ENCODE measurements at regions not wholly inside any gene's neighbourhood (a gene's known extent, or its start where the extent isn't known, plus 50 kb on each side); places are given as distances from the start of the nearest gene placed in this dataset.
"Not testable (repeated sequence)": the region's sequence is repeated elsewhere in the genome, so short reads cannot be mapped to it uniquely, and the experiment has no call there.

- DNase-seq: no peak
- WGBS (ENCODE audit: insufficient coverage): 80% methylated on average over 4 of the region's 6 CpGs
- H3K27ac ChIP-seq (ENCODE audit: low read length): no peak overlapping the region
- no peaks in the 10 kb centered on the region for H3K36me3 ChIP-seq (ENCODE audit: control insufficient read depth, insufficient read depth, low read length)
- H3K4me1 ChIP-seq (ENCODE audit: control insufficient read depth, insufficient read depth, low read length): peaks cover 29% of the 10 kb centered on the region
- H3K27me3 ChIP-seq (ENCODE audit: control insufficient read depth, insufficient read depth, low read length): no peaks in the 10 kb centered on the region
- H3K9me3 ChIP-seq (replicated peaks; ENCODE audit: control insufficient read depth, low read depth, low read length): no peaks in the 10 kb centered on the region
- no peak overlapping the region for H3K4me3 ChIP-seq (ENCODE audit: low read length)
Observed at GRCh38 chr12:116372815-116373214, 95.3 kb upstream of the MED13L start.

GRCh38 chr12:116373572-116374206, 96.2 kb upstream of the MED13L start:
- no peaks in the 10 kb centered on the region for H3K36me3 ChIP-seq (ENCODE audit: control insufficient read depth, insufficient read depth, low read length)

DNA sequence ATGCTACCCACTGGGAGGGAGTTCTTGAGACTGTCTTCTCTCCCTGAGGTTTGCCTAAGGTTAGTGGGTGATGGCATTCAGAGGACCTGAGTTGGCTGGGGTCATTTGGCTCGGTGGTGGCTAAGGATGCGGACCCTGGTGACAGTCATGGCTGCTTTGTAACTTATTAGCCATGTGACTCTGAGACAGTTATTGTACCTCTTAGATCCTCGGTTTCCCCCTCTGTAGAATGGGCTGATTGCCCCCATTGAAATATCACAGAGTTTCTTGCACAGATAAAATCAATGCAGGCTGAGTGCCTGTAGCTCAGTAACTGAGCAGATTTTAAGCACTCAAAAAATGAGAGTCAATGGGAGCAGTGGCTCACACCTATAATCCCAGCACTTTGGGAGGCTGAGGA, 96.7 kb upstream of the MED13L start:
- H3K4me1 ChIP-seq (ENCODE audit: control insufficient read depth, insufficient read depth, low read length): peaks cover 29% of the 10 kb centered on the region
- H3K9me3 ChIP-seq (replicated peaks; ENCODE audit: control insufficient read depth, low read depth, low read length): no peaks in the 10 kb centered on the region
- WGBS (ENCODE audit: insufficient coverage): 94% methylated on average over 3 of the region's 3 CpGs
- H3K27ac ChIP-seq (ENCODE audit: low read length): no peak overlapping the region
- H3K27me3 ChIP-seq (ENCODE audit: control insufficient read depth, insufficient read depth, low read length): no peaks in the 10 kb centered on the region
- DNase-seq: no peak
- no peaks in the 10 kb centered on the region for H3K36me3 ChIP-seq (ENCODE audit: control insufficient read depth, insufficient read depth, low read length)
- no peak overlapping the region for H3K4me3 ChIP-seq (ENCODE audit: low read length)

More at GRCh38 chr12:116373572-116374206, 96.2 kb upstream of the MED13L start:
- H3K27ac ChIP-seq (ENCODE audit: low read length): no peak overlapping the region
- no peaks in the 10 kb centered on the region for H3K9me3 ChIP-seq (replicated peaks; ENCODE audit: control insufficient read depth, low read depth, low read length)
- H3K4me1 ChIP-seq (ENCODE audit: control insufficient read depth, insufficient read depth, low read length): peaks cover 29% of the 10 kb centered on the region
- H3K4me3 ChIP-seq (ENCODE audit: low read length): no peak overlapping the region
- no peaks in the 10 kb centered on the region for H3K27me3 ChIP-seq (ENCODE audit: control insufficient read depth, insufficient read depth, low read length)
- peak; percentile 23 for DNase-seq
- WGBS (ENCODE audit: insufficient coverage): 62% methylated on average over 10 of the region's 12 CpGs

- 92% methylated on average over 9 of the region's 9 CpGs for WGBS (ENCODE audit: insufficient coverage)
- H3K27ac ChIP-seq (ENCODE audit: low read length): no peak overlapping the region
- no peaks in the 10 kb centered on the region for H3K27me3 ChIP-seq (ENCODE audit: control insufficient read depth, insufficient read depth, low read length)
- no peak for DNase-seq
- no peaks in the 10 kb centered on the region for H3K36me3 ChIP-seq (ENCODE audit: control insufficient read depth, insufficient read depth, low read length)
- H3K9me3 ChIP-seq (replicated peaks; ENCODE audit: control insufficient read depth, low read depth, low read length): no peaks in the 10 kb centered on the region
- no peak overlapping the region for H3K4me3 ChIP-seq (ENCODE audit: low read length)
- H3K4me1 ChIP-seq (ENCODE audit: control insufficient read depth, insufficient read depth, low read length): peaks cover 24% of the 10 kb centered on the region
Observed at GRCh38 chr12:116375278-116375842, 97.9 kb upstream of the MED13L start.

- no peak for DNase-seq
- Histone ChIP-seq H3K4me3 (ENCODE audit: low read length) (no peak overlapping the region), H3K36me3 (ENCODE audit: control insufficient read depth, insufficient read depth, low read length) (no peaks in the 10 kb centered on the region), H3K4me1 (ENCODE audit: control insufficient read depth, insufficient read depth, low read length) (peaks cover 20% of the 10 kb centered on the region), H3K27ac (ENCODE audit: low read length) (no peak overlapping the region), H3K27me3 (ENCODE audit: control insufficient read depth, insufficient read depth, low read length) (no peaks in the 10 kb centered on the region), H3K9me3 (replicated peaks; ENCODE audit: control insufficient read depth, low read depth, low read length) (no peaks in the 10 kb centered on the region)
- WGBS (ENCODE audit: insufficient coverage): no CpG with 5 or more reads among the region's 11 CpGs
Observed at GRCh38 chr12:116376354-116377193, 99.1 kb upstream of the MED13L start.

DNA sequence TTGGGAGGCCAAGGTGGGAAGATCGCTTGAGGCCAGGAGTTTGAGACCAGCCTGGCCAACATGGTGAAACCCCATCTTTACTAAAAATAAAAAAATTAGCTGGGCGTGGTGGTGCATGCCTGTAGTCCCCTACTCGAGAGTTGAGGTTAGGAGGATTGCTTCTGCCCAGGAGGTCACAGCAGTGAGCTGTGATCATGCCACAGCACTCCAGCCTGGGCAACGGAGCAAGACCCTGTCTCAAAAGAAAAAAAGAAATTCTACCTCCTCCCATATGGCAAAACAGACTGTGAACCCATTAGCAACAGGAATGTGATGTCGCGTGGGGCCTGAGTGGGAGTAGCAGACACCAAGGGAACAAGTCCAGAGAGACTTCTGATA, 99.7 kb upstream of the MED13L start:
- not testable (repeated sequence) for DNase-seq; H3K36me3 ChIP-seq (ENCODE audit: control insufficient read depth, insufficient read depth, low read length); H3K27me3 ChIP-seq (ENCODE audit: control insufficient read depth, insufficient read depth, low read length); H3K27ac ChIP-seq (ENCODE audit: low read length); H3K9me3 ChIP-seq (replicated peaks; ENCODE audit: control insufficient read depth, low read depth, low read length); H3K4me3 ChIP-seq (ENCODE audit: low read length)
- WGBS (ENCODE audit: insufficient coverage): 58% methylated on average over 2 of the region's 6 CpGs
- H3K4me1 ChIP-seq (ENCODE audit: control insufficient read depth, insufficient read depth, low read length): peaks cover 26% of the 10 kb centered on the region

GRCh38 chr12:116378002-116378401, 100.5 kb upstream of the MED13L start:
- H3K4me3 ChIP-seq (ENCODE audit: low read length): no peak overlapping the region
- peaks cover 32% of the 10 kb centered on the region for H3K4me1 ChIP-seq (ENCODE audit: control insufficient read depth, insufficient read depth, low read length)
- no peaks in the 10 kb centered on the region for H3K27me3 ChIP-seq (ENCODE audit: control insufficient read depth, insufficient read depth, low read length)
- DNase-seq: no peak
- 96% methylated on average over 4 of the region's 11 CpGs for WGBS (ENCODE audit: insufficient coverage)
- H3K27ac ChIP-seq (ENCODE audit: low read length): no peak overlapping the region
- H3K36me3 ChIP-seq (ENCODE audit: control insufficient read depth, insufficient read depth, low read length): no peaks in the 10 kb centered on the region
- H3K9me3 ChIP-seq (replicated peaks; ENCODE audit: control insufficient read depth, low read depth, low read length): no peaks in the 10 kb centered on the region

- H3K4me3 ChIP-seq (ENCODE audit: low read length): no peak overlapping the region
- DNase-seq: peak; percentile 49
- H3K27ac ChIP-seq (ENCODE audit: low read length): no peak overlapping the region
- H3K36me3 ChIP-seq (ENCODE audit: control insufficient read depth, insufficient read depth, low read length): no peaks in the 10 kb centered on the region
- no peaks in the 10 kb centered on the region for H3K27me3 ChIP-seq (ENCODE audit: control insufficient read depth, insufficient read depth, low read length)
- H3K4me1 ChIP-seq (ENCODE audit: control insufficient read depth, insufficient read depth, low read length): peaks cover 28% of the 10 kb centered on the region
- WGBS (ENCODE audit: insufficient coverage): 90% methylated on average over 4 of the region's 4 CpGs
- H3K9me3 ChIP-seq (replicated peaks; ENCODE audit: control insufficient read depth, low read depth, low read length): no peaks in the 10 kb centered on the region
Observed at GRCh38 chr12:116380108-116380507, 102.6 kb upstream of the MED13L start.

DNA sequence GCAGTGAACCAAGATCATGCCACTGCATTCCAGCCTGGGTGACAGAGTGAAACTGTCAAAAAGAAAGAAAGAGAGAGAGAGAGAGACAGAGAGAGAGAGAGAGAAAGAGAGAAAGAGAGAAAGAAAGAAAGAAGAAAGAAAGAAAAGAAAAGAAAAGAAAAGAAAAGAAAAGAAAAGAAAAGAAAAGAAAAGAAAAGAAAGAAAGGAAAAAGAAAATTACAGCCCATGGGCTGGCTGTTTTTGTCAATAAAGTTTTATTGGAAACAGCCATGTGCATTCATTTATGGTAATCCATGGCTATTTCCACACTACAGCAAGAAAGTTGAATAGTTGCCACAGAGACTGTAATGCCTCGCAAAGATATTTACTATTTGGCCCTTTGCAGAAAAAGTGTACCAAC, 103.2 kb upstream of the MED13L start:
- H3K36me3 ChIP-seq (ENCODE audit: control insufficient read depth, insufficient read depth, low read length); DNase-seq; H3K27me3 ChIP-seq (ENCODE audit: control insufficient read depth, insufficient read depth, low read length); H3K9me3 ChIP-seq (replicated peaks; ENCODE audit: control insufficient read depth, low read depth, low read length); H3K4me3 ChIP-seq (ENCODE audit: low read length): not testable (repeated sequence)
- 71% methylated on average over 1 of the region's 1 CpG for WGBS (ENCODE audit: insufficient coverage)
- peaks cover 30% of the 10 kb centered on the region for H3K4me1 ChIP-seq (ENCODE audit: control insufficient read depth, insufficient read depth, low read length)
- peak overlapping the region; percentile 20 for H3K27ac ChIP-seq (ENCODE audit: low read length)

- no peaks in the 10 kb centered on the region for H3K9me3 ChIP-seq (replicated peaks; ENCODE audit: control insufficient read depth, low read depth, low read length)
- peak overlapping the region; percentile 85 for H3K27ac ChIP-seq (ENCODE audit: low read length)
- peaks cover 30% of the 10 kb centered on the region for H3K4me1 ChIP-seq (ENCODE audit: control insufficient read depth, insufficient read depth, low read length)
- DNase-seq: no peak
- 25% methylated on average over 10 of the region's 14 CpGs for WGBS (ENCODE audit: insufficient coverage)
- no peaks in the 10 kb centered on the region for H3K36me3 ChIP-seq (ENCODE audit: control insufficient read depth, insufficient read depth, low read length)
- H3K27me3 ChIP-seq (ENCODE audit: control insufficient read depth, insufficient read depth, low read length): no peaks in the 10 kb centered on the region
- no peak overlapping the region for H3K4me3 ChIP-seq (ENCODE audit: low read length)
Observed at GRCh38 chr12:116381240-116381743, 103.8 kb upstream of the MED13L start.

Measured in muscle of leg (tissue), 3 donors.